ENCODE measurements at regions not wholly inside any gene's neighbourhood (a gene's known extent, or its start where the extent isn't known, plus 50 kb on each side); places are given as distances from the start of the nearest gene placed in this dataset.
"Not testable (repeated sequence)": the region's sequence is repeated elsewhere in the genome, so short reads cannot be mapped to it uniquely, and the experiment has no call there.

DNA sequence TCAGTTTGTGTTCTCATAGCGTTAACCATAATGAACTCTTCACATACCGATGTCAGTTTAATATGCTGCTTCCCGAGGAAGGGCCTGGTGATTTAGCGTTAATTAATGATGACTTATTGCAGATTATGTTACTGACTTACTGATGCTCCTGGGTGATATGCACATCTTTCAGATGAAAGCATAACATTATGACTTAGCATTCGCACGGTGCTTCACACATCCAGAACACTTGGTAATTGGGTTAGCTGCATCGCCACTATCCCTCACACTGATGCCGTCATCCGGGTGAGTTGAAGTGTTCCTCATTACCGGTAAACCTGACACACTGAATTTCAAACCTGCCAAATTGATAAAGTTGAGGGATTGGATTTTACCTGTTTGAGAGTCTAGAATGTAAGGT, 239.0 kb upstream of the PODXL start:
- DNase-seq (ENCODE audit: low read depth): no peak

DNA sequence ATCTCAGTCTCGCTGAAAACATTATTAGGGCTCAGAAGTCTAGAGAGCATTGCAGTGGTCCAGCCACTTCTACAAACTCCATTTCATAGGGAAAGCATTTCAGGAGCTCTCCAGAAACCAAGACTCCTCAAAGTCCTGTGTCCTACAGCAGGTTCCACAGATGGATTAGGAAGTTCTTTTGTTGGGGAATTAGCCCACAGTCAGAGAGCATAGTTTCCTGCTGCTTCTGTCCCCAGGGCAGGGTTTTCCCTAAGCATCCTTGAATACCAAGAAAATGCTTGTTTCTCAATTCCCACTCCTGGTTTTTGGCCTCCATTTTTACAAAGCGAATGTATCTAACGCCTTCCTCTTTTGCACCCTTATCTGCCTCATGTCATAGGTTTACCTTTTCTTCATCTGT, 235.9 kb upstream of the PODXL start:
- no peak for DNase-seq (ENCODE audit: low read depth)

DNA sequence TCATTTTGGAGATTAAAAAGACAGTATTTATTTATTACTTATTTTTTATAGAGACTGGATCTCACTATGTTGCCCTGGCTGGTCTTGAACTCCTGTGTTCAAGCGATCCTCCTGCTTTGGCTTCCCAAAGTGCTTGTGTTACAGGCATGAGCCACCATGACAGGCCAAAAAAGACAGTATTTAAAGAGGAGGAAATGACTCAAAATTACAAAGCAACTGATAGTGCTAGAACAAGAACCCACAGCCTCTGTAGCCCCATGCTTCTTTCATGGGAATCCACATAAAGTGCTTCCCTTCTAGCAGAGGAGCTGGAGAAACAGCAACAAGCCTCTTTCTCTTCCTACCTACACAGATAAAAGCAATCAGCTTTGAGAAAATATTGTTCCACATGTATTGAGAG, 230.7 kb upstream of the PODXL start:
- no peak for DNase-seq (ENCODE audit: low read depth)

- DNase-seq (ENCODE audit: low read depth): no peak
Observed at GRCh38 chr7:131786204-131786603, 229.8 kb upstream of the PODXL start.

- no peak for DNase-seq (ENCODE audit: low read depth)
Observed at GRCh38 chr7:131778601-131779000, 222.2 kb upstream of the PODXL start.

DNA sequence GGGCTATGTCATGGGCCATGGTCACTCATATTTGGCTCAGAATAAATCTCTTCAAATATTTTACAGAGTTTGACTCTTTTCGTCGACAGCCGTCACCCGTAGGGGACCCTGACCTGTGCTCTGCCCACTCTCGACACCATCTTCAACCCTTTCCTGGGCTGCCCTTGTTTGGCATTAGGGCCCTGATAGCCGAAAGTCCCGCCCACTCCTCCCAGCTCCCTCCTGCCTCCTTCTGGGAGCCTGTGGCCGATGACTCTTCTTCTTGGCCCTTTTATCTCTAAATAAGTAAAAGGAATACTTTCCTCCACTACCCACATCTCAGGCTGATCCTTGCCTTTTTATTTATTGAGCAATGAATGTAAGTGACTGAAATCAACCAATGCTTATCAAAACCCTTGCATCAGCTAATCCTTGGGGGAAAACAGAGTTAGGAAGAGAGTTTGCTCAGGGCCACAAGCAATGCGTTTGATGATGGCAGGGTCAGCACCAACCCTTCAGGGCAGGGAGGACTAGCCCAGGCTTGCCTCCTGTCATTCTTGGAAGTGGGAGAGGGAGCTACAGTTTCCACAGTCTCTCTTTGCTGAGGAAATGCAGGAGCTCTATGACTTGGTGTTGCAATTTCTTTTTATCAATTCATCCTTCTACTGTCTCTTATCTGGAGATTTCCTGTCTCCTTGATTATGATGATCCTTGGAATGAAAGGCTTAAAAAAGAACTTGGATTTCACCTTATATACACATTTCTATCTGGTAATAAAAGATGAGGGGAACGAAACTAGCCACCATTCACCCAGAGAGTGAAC, 218.2 kb upstream of the PODXL start:
- DNase-seq (ENCODE audit: low read depth): peak; percentile 7

DNA sequence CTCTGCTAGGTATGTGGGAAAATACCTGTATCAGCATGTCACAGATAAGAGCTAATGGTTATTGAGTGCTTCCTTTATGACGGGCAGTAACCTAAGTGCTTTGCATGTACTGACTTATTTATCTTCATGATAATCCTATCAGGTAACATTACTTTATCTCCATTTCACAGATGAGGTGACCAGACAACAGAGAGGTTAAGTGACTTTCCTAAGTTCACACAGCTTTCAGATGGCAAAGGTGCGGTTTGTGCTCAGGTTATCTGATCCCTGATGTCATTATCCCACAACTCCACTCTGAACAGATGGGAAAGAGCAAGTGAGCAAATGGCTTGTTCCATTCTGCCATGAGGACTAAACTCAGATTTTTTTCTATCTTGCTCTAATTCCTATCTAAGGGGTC, 217.0 kb upstream of the PODXL start:
- no peak for DNase-seq (ENCODE audit: low read depth)

DNA sequence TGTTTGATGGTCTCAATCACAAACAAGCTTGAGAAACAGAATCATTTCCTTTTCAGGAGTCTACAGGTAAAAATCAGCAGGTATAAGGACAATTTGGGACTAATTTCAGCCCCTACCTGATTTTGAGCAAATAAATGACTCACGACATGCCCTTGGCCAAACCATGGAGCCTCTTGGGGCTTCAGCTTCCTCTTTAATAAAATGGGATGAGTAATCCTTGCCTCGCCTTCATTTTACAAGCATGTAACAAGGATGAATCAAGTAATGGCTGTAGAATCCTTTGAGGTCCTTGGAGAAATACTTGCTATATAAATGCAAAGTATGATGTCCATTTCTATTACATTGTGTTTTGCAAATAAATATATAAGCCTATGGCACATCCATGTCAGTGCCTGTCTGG, 212.8 kb upstream of the PODXL start:
- DNase-seq (ENCODE audit: low read depth): no peak

DNA sequence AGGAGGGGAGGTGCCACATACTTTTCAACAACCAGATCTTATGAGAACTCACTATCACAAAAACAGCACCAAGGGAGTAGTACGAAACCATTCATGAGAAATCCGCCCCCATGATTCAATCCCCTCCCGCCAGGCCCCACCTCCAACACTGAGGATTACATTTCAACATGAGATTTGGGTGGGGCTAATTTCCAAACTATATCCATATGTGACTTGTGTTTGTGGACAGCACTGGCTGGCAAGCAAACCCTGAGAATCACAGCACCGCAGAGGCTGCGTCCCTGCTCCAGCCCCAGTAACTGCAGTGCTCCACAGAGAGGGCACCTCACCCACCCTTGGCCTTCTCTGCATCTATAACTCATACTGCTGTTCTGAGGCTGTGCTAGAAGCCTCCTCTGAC, 211.2 kb upstream of the PODXL start:
- DNase-seq (ENCODE audit: low read depth): no peak

DNA sequence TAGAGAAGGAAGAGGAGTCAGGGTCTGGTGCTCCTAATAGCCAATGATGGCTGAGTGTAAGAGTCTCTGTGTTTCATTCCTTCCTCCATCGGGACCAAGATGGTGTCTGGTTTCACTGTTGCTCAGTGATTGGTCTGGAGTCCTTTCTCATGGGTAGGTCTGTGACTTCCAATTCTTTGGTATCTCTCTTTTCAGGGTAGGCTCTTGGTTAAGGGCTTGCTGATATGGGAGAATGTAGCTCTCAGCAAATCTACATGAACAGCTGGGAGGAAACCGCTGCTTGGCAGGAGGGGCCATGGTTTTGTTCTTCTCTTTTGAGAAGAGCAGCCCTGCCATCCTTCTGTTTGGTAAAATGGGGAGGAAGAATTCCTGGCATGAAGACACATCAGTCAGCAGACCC, 209.1 kb upstream of the PODXL start:
- no peak for DNase-seq (ENCODE audit: low read depth)

GRCh38 chr7:131764143-131764775, 207.8 kb upstream of the PODXL start:
- no peak for DNase-seq (ENCODE audit: low read depth)

DNA sequence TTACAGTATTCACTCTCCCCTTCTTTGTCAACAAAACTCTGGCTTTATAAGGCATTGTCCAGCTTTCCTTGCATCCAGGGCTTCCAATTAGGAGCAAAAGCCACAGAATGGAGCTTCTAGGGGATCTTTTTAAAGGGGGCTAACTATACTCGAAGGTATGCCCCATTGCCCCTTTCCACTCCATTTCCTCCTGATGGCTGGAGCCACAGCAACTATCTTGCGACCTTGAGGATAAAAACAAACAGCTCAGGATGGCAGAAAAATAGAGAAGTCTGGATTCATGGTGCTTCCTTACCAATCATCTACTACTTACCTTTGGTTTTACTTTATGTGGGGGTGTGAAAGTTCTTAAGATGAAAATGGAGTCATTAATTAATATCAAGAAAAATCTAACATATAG, 206.3 kb upstream of the PODXL start:
- DNase-seq (ENCODE audit: low read depth): no peak

DNA sequence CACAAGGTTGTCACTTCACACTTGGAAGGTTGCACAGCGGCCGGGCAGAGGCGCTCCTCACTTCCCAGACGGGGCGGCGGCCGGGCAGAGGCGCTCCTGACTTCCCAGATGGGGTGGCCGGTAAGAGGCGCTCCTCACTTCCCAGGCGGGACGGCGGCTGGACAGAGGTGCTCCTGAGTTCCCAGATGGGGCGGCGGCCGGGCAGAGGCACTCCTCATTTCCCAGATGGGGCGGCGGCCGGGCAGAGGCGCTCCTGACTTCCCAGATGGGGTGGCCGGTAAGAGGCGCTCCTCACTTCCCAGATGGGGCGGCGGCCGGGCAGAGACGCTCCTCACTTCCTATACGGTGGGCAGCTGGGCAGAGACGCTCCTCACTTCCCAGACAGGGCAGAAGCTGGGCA, 199.4 kb upstream of the PODXL start:
- not testable (repeated sequence) for DNase-seq (ENCODE audit: low read depth)

DNA sequence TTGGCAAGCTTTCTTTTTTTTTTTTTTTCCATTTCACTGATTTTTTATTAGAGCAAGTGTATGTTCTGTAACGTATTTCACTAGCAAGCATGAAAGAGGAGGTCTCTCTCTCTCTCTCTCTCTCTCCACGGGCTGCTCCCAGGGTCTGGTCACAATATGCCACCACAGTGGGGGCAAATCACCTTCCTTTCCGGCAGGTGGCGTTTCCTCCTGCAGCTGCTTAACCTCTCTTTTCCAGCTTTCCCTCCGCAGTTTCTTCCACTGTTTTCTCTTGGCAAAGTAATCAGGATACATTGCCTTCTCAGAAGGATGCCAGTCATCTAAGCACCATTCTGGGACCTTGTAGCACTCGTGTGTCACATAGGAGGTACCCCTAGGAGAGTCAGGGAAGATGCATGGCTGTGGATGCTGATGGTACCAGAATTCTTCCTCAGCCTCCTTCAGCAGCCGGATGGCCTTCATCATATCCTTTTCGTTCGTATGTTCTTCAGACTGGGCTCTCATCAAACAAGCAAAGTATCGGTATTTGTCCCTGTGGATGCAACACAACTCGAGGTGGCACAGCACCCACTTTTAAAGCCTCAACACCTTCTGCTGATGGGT, 197.3 kb upstream of the PODXL start:
- DNase-seq (ENCODE audit: low read depth): no peak

GRCh38 chr7:131747658-131748232, 191.3 kb upstream of the PODXL start:
- DNase-seq (ENCODE audit: low read depth): no peak

- peak; percentile 19 for DNase-seq (ENCODE audit: low read depth)
Observed at GRCh38 chr7:131745390-131746248, 189.2 kb upstream of the PODXL start.

- DNase-seq (ENCODE audit: low read depth): no peak
Observed at GRCh38 chr7:131741446-131741845, 185.0 kb upstream of the PODXL start.

DNA sequence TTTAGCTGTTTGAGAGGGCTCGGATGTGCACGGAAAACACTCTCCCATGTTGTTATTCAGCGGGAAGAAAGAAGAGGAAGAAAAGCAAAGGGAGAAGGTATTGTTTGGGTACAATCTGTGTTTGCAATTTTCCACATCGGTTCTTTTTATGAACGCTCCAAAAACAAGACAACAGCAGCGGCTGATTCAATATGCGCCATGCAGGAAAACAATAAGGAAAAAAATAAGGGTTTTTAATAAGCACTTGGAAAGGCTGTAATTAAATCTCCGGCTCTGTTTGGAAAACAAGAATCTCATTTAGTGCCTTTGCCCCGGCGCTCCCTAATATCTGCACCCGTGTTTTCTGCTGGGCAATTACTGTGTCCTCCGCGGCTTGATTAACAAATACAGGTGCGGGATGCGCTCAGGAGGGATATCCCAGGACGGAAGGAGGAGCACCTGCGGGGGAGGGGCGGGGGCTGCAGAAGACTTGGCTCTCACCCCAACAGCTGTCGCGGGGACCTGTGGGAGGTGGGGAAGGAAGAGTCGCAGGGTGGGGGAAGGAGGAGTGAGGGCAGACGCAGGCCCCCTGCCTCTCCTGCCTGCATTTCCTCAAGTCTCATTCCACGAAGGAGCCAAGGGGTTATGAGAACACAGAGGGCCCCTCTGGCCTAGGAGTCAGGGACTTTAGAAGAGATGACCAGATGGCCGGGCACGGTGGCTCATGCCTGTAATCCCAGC, 181.5 kb upstream of the PODXL start:
- no peak for DNase-seq (ENCODE audit: low read depth)

DNA sequence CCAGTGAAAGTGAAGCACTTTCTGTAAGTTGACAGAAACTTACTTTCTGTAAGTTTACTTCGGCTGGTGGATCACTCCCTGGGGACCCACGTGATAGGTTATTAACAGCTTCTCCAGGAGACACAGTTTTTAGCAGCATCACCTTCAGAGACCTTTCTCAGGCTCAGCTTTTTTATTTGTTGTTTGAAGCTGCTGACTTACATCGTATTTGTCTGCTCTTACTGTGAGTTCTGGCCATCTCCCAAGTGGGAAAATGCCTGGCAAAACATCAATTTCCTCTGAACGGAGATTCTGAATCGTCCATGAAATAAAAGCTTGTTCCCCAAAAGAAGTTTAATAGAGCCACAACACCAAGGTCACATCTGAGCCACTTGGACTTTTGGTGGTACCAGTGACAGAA, 178.7 kb upstream of the PODXL start:
- no peak for DNase-seq (ENCODE audit: low read depth)

GRCh38 chr7:131733604-131734003, 177.2 kb upstream of the PODXL start:
- no peak for DNase-seq (ENCODE audit: low read depth)

- DNase-seq (ENCODE audit: low read depth): no peak
Observed at GRCh38 chr7:131727189-131727588, 170.8 kb upstream of the PODXL start.

GRCh38 chr7:131726686-131727085, 170.3 kb upstream of the PODXL start:
- no peak for DNase-seq (ENCODE audit: low read depth)
